GM21423 (cell line): ENCODE measurements at regions not wholly inside any gene's neighbourhood (a gene's known extent, or its start where the extent isn't known, plus 50 kb on each side); places are given as distances from the start of the nearest gene placed in this dataset.
"Not testable (repeated sequence)": the region's sequence is repeated elsewhere in the genome, so short reads cannot be mapped to it uniquely, and the experiment has no call there.

Experiments used
- ATAC-seq: cut with Tn5 transposase; IDR thresholded peaks from one replicate; pipeline ENCODE4 v1.9.1; 2021; ENCODE audit warnings: mild to moderate bottlenecking, moderate library complexity; ENCODE audit not compliant: unreplicated experiment

GRCh38 chr3:83251490-83251889, 1490.0 kb upstream of the GBE1 start:
- ATAC-seq, result no peak

DNA sequence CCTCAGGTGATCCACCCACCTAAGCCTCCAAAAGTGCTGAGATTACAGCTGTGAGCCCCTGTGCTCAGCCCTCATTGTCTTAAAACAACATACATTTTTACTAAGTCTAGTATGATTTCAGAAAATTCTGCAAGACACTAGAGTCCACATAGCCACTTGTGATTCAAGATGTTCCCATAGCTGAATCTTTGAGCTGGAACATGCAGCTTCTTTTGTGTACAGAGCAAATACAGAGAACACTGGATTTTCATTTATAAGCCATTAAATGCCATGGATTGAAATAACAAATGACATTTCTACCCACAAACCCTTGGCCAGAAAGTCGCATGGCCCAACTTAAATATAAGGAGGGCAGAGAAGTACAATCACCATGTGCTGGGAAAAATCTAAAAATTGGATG, 1489.2 kb upstream of the GBE1 start:
- no peak for ATAC-seq

GRCh38 chr3:83248454-83248853, 1487.0 kb upstream of the GBE1 start:
- no peak for ATAC-seq

- no peak for ATAC-seq
These were observed 1473.9 kb upstream of the GBE1 start for GRCh38 chr3:83235180-83235814.

GRCh38 chr3:83233715-83234114, 1472.3 kb upstream of the GBE1 start:
- ATAC-seq, result no peak

DNA sequence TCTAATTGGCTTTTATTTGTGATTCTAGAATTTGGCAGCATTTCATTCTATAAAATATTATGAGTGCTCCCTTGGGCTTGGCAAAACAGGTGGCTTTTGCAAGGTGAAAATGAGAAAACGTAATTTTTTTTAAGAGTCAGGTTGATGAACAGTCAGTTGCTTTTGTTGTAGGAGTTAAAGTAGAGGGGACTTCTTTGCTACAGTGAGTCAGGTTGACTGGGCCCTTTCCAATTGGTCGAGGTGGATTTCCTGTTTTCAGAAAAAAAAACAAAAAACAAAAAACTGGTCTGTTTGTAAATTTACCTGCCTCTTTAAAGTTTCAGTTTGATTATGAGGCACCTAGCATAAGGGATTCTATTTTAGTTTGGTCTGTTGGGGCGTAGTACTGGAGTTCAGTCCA, 1469.4 kb upstream of the GBE1 start:
- no peak for ATAC-seq

- ATAC-seq, result no peak
These were observed 1468.9 kb upstream of the GBE1 start for GRCh38 chr3:83230376-83230775.

DNA sequence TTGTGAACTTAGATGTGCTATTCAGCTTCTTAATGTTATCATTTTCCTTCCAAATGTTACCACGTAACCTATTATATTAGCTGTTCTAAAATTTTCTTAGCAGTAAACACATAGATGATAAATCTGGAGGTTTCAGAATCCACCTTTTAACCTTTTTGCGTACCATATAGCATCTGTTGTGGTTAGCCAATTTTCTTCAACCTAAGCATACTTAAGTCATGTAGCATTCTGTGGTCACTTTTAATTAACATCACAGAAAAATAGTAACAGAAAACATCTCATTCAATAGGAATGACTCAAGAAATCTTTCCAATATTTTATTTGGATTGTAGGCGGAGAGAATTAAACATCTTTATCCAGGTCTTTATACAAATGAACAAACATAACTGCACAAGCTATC, 1465.3 kb upstream of the GBE1 start:
- no peak for ATAC-seq

GRCh38 chr3:83224101-83224868, 1462.8 kb upstream of the GBE1 start:
- no peak for ATAC-seq

DNA sequence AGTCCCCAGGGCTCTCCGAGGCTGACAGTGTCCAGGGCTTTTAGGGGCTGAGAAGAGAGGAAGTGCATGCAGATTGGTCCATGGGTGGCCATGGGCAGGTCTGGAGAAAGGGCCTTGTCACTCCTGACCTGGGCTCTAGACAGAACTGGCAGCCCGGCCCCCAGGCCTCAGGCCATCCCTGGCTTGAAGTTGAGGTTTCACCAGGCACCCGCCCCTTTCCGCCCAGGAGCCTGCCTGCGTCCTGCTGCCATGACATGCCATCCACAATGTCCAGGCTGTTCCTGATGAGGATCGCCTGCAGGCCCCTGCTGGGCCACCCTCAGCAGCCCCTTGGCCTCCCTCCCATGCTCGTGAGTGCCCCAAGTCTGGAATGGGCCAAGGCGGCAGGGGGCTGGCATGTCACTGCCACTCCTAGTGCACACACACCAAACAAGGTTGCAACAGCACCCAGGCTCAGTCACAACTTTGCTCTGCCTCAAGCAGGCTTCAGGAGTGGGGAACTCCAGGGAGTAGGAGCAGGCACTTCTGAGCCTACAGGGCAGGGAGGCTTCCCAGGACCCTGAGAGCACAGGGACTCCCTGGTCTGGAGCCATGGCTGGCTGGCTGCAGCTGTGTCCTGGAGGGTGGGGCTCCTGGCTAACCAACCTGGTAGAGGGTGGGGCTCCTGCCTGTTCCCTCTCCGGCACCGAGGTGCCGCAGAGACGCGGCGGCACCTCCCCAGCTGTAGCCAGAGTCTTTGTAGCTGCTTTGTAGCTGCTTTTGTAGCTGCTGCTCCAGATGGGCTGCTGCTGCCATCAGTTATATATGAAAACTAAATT, 1457.1 kb upstream of the GBE1 start:
- ATAC-seq, result no peak

DNA sequence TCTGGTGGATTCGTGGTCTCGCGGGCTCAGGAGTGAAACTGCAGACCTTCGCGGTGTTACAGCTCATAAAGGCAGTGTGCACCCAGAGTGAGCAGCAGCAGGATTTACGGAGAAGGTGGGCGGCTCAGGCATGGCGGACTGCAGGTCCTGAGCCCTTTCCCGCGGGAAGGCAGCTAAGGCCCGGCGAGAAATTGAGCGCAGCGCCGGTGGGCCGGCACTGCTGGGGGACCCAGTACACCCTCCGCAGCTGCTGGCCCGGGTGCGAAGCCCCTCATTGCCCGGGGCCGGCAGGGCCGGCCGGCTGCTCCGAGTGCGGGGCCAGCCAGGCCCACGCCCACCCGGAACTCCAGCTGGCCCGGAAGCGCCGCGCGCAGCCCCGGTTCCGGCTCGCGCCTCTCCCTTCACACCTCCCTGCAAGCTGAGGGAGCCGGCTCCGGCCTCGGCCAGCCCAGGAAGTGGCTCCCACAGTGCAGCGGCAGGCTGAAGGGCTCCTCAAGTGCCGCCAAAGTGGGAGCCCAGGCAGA, 1456.2 kb upstream of the GBE1 start:
- not testable (repeated sequence) for ATAC-seq

DNA sequence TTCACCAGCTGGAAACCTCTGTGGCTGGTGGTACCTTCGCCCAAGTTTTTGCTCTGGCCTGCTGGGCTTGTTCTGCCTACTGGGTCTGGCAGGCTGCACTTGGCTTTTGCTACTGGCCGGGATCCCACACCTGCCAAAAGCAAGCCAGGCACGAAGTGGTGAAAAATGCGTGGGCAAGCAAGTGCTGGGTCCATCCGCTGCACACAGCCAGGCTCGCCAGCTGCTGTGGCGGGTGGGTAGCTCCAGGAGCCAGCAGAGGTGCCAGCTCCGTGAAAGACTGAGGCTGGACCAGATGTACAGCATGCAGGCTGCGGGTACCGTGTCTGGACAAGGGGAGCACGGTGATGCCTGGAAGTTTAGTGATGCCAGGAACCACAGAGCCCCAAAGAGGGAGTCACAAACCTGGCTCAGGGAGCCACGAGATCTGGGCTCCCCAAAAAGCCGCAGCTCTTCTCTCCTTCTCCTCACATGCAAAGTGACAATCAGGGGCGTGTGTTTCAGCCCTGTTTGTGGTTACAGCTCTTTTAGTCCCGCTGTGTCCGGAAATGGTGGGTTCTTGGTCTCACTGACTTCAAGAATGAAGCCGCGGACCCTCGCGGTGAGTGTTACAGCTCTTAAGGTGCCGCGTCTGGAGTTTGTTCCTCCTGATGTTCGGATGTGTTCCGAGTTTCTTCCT, 1455.6 kb upstream of the GBE1 start:
- no peak for ATAC-seq

DNA sequence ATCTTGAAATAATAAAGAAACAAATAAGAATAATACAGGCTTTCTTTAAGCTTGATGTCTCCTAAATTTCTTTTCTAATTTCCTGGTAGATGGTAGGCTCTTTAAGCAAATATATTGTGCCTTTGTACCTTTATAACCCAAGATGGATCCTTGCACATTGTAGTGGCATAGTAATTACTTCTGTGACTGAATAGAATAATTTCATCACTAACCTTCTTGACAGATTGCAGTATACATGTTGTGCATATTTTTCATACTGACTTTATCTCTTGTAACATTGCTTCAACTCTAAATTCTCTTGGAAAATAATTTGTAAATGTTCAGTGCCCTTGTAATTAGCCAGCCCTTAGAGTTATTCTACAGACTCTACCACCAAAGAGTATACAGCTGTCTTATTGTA, 1433.8 kb upstream of the GBE1 start:
- no peak for ATAC-seq

GRCh38 chr3:83193526-83193925, 1432.1 kb upstream of the GBE1 start:
- ATAC-seq, result no peak

DNA sequence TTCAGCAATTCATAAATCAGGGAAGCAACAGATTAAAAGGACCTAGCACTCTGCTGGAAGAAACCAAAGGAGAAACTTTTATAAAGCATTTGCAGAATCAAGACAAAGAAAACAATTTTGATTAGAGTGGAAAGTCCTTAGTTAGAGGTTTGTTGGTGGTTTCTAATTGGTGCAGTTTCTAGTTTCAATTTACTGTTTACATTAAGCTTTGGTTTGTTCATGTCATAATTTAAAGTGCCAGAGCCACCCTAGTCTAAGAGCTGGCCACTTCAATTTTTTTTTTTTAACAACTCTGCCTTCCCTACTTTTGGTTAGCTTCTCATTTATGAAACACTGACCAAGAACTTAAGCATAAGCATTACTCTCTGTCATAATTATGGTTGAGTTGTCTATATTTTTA, 1428.2 kb upstream of the GBE1 start:
- ATAC-seq, result no peak

DNA sequence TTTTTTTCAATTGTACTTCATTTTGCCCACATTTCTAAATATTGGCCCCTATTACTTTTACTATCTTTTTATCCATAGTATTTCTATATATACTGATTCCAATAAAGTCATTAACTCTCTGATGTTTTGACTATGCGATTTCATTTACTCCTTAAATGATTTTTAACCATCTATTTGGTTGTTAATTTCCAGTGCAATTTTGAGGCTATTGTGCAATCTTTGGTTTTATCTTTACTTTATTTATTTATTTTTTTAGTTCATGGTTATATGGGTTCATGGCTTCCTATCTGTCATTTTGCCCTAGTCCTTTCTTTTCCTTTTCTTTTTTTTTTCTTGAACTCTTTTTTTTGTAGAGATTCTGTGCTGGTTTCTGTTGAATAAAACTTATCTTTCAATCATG, 1408.0 kb upstream of the GBE1 start:
- no peak for ATAC-seq

- no peak for ATAC-seq
These were observed 1389.5 kb upstream of the GBE1 start for GRCh38 chr3:83150896-83151295.

DNA sequence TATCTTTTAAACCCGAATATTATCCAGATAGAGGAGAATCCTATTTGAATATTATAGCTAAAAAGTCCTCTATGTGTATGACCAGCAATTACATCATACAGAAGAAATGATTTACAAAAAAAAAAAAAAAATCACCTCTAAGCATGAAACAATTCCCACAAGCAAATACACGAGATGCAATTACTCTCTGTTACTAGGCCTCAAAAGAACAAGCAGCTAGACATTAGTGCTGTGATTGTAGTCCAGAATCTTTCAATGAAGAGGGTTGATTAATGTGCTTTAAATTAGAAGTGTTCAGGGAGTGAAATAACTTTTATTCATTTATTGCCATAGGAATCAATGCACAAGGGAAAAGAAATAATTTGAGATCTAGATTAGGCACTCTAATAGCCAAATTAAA, 1379.5 kb upstream of the GBE1 start:
- ATAC-seq, result no peak

DNA sequence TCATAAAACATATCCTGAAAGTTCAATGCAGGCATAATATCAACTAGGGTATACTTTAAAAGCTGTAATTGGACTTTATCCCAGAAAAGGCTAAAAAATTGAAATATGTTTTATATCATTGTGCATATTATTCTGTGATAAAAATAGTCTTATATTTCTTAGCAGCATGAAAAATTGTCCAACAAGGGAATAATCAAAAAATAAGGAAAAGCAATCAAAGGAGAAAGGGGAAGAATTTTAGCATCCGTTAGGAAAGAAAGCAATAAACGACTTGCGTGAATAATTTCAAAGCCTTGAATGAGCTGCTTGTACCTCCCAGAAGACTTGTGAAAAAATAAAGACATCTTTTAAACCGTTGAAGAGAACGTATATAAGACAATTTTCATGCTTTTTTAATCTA, 1369.8 kb upstream of the GBE1 start:
- no peak for ATAC-seq

DNA sequence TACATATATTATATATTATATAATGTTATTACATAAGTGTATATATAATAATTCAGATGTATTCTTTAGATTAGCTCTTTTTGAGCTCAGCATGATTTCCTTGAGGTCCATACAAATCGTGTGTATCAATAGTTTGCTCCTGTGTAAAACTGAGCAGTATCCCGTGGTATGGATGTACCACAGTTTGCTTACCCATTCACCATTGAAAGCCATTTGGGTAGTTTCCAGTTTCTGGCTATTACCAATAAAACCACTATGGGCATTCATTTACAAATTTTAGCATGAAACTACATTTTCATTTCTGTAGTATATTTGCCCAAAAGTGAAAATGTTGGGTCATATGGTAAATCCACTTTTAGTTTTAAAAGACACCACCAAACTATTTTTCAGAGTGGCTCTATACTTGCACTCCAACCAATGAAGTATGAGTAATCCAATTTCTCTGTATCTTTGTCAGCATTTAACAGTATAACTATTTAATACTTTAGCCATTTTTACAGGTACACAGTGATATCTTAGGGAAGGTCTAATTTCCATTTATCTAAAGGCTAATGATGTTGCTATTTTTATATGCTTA, 1361.4 kb upstream of the GBE1 start:
- no peak for ATAC-seq

GRCh38 chr3:83093222-83093572, 1331.8 kb upstream of the GBE1 start:
- ATAC-seq, result no peak
